ENCODE measurements at regions not wholly inside any gene's neighbourhood (a gene's known extent, or its start where the extent isn't known, plus 50 kb on each side); places are given as distances from the start of the nearest gene placed in this dataset.

DNA sequence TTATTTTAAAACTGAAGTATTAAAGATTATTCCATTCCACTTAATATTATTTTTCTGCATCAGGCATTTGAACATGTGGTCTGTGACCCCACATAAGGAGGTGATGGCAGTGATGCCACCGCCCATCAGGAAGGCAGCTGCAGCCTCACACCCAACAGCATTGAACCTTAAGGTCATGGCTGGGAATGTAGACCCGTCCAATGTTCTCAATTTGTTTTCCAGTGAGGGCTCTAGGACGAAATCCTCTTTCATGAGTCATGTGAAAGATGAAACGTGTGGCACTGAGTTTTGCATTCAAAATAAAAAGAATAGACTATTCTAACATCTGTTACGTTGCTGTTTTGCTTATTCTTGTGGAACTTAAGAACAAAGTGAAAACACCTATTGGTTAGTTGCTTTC, 74.5 kb upstream of the ANKRD10 start:
- Histone ChIP-seq H3K4me1 (replicated peaks in 1 of 4; ENCODE audit: control insufficient read depth in 3 of 4, insufficient read depth in 4 of 4, low read length in 3 of 4) (peaks cover 0 to 7% (median under 1%) of the 10 kb centered on the region in 4 experiments; a peak in 2 of 7 replicates), H3K4me2 (ENCODE audit: insufficient read depth in 1 of 2, low read depth in 2 of 2, low read length in 2 of 2) (no peak overlapping the region), H2BK12ac (ENCODE audit: low read depth, low read length) (no peak overlapping the region), H3K9me3 (ENCODE audit: insufficient read depth in 2 of 2, low read depth in 1 of 2, low read length in 1 of 2) (no peaks in the 10 kb centered on the region), H3K79me2 (ENCODE audit: control insufficient read depth in 1 of 2, insufficient read depth in 2 of 2, low read length in 2 of 2) (no peaks in the 10 kb centered on the region), H2AFZ (ENCODE audit: low read length) (no peak overlapping the region), H4K91ac (replicated peaks; ENCODE audit: insufficient read length, low read length) (no peak overlapping the region), H3K56ac (replicated peaks; ENCODE audit: insufficient read length, low read depth, low read length) (no peak overlapping the region), H3K9ac (replicated peaks in 1 of 4; ENCODE audit: extremely low read depth in 1 of 4, low read depth in 3 of 4, low read length in 3 of 4) (no peak overlapping the region), H3K23me2 (ENCODE audit: low read depth, low read length) (no peaks in the 10 kb centered on the region), H3K27ac (ENCODE audit: low read depth, low read length) (no peak overlapping the region), H4K5ac (ENCODE audit: insufficient read length, low read depth, low read length) (no peak overlapping the region), H3K18ac (ENCODE audit: extremely low read depth, low read length) (no peak overlapping the region), H4K20me1 (replicated peaks in 1 of 2; ENCODE audit: control insufficient read depth in 1 of 2, insufficient read depth in 2 of 2, low read length in 2 of 2) (no peaks in the 10 kb centered on the region), H3K36me3 (ENCODE audit: control insufficient read depth in 2 of 4, insufficient read depth in 4 of 4, low read length in 3 of 4) (no peaks in the 10 kb centered on the region), H2BK20ac (ENCODE audit: low read length) (no peak overlapping the region), H3K4ac (replicated peaks; ENCODE audit: insufficient read length, low read depth, low read length) (no peak overlapping the region), H3K79me1 (ENCODE audit: low read depth, low read length) (no peaks in the 10 kb centered on the region), H2BK5ac (ENCODE audit: low read depth, low read length) (no peak overlapping the region), H3K23ac (ENCODE audit: insufficient read length) (no peak overlapping the region), H4K8ac (ENCODE audit: extremely low read depth, insufficient read depth, low read length) (no peak overlapping the region), H2AK5ac (ENCODE audit: low read depth, low read length) (no peak overlapping the region), H2BK120ac (replicated peaks; ENCODE audit: low read depth, low read length) (no peak overlapping the region), H3K4me3 (ENCODE audit: extremely low read depth in 1 of 4, insufficient read depth in 2 of 4, low read depth in 3 of 4, low read length in 4 of 4) (no peak overlapping the region), H3K27me3 (replicated peaks in 1 of 4; ENCODE audit: control insufficient read depth in 3 of 4, extremely low read depth in 1 of 4, insufficient read depth in 3 of 4, low read length in 3 of 4) (no peaks in the 10 kb centered on the region), H2BK15ac (ENCODE audit: low read length) (no peak overlapping the region), H3K14ac (ENCODE audit: insufficient read length) (no peak overlapping the region)
- FAIRE-seq: no peak
- CTCF ChIA-PET (ENCODE audit: partially characterized antibody): interaction anchor here (1.2 kb wide), 1 partner anchor 78 kb away, joined by 3 read pairs; no protein-coding TSS in a partner anchor
- POLR2A ChIA-PET (ENCODE audit: partially characterized antibody): no interaction called here
- 81% methylated on average over 5 of the region's 5 CpGs; no CpG with 5 or more reads in 1 of the 2 experiments for WGBS, 2 experiments (ENCODE audit: extremely low coverage in 1 of 2, insufficient coverage in 1 of 2, insufficient read length in 1 of 2, insufficient replicate concordance in 2 of 2, low coverage in 1 of 2, low lambda C conversion rate in 2 of 2, missing lambda C conversion rate in 1 of 2)
- DNase-seq (ENCODE audit: low read depth in 1 of 2, low spot score in 2 of 2): no peak
- no peak for TF ChIP-seq YY1 (IDR thresholded peaks at IDR 0.05; ENCODE audit: low read depth, low read length)
- no peak for TF ChIP-seq CHD2 (IDR thresholded peaks at IDR 0.05; ENCODE audit: low read length)
- no peak for TF ChIP-seq SP4 (IDR thresholded peaks at IDR 0.05; ENCODE audit: low read length)

Data from H1 (cell line).